SK-N-SH treated with all-trans-retinoic acid at 6 μM for 48 hours (cell line): ENCODE measurements at regions not wholly inside any gene's neighbourhood (a gene's known extent, or its start where the extent isn't known, plus 50 kb on each side); places are given as distances from the start of the nearest gene placed in this dataset.
"Not testable (repeated sequence)": the region's sequence is repeated elsewhere in the genome, so short reads cannot be mapped to it uniquely, and the experiment has no call there.

Experiments
- ATAC-seq: fragments of 200-7000 bp; cut with Tn5 transposase; 3 replicates; pipeline ENCODE4 v1.9.1; 2020; ENCODE audit warnings: mild to moderate bottlenecking, moderate library complexity
- ARNTL ChIP-seq: fragments of 450-650 bp; formaldehyde crosslinking; IDR thresholded peaks from 2 replicates; pipeline ENCODE4 v1.5.0; 2020; ENCODE audit warnings: low read depth, mild to moderate bottlenecking, moderate library complexity, borderline replicate concordance
- BACH2 ChIP-seq: fragments of 250-450 bp; sonication (Bioruptor Pico); IDR thresholded peaks from 2 replicates; pipeline ENCODE4 v1.9.0; 2021; ENCODE audit warnings: mild to moderate bottlenecking, borderline replicate concordance
- CREB5 ChIP-seq: fragments of 250-450 bp; sonication (Bioruptor Pico); IDR thresholded peaks from 2 replicates; pipeline ENCODE4 v1.5.1; 2020; ENCODE audit warnings: low read depth, mild to moderate bottlenecking, moderate library complexity
- CSDC2 ChIP-seq: fragments of 250-450 bp; sonication (Bioruptor Pico); IDR thresholded peaks from 2 replicates; pipeline ENCODE4 v1.5.0; 2020; ENCODE audit warnings: mild to moderate bottlenecking, moderate library complexity
- GLIS3 ChIP-seq: fragments of 250-450 bp; sonication (Bioruptor Pico); IDR thresholded peaks from 2 replicates; pipeline ENCODE4 v1.5.0; 2020; ENCODE audit warnings: mild to moderate bottlenecking, moderate library complexity
- ISL1 ChIP-seq: fragments of 250-450 bp; sonication (Bioruptor Pico); IDR thresholded peaks from 2 replicates; pipeline ENCODE4 v2.1.2; 2022; ENCODE audit warnings: mild to moderate bottlenecking, moderate library complexity
- PATZ1 ChIP-seq: fragments of 250-450 bp; sonication (Bioruptor Pico); IDR thresholded peaks from 2 replicates; pipeline ENCODE4 v1.8.0; 2020; ENCODE audit warnings: mild to moderate bottlenecking, moderate library complexity, borderline replicate concordance
- POU6F1 ChIP-seq: fragments of 250-450 bp; sonication (Bioruptor Pico); IDR thresholded peaks from 2 replicates; pipeline ENCODE4 v1.8.0; 2021; ENCODE audit warnings: low read depth, mild to moderate bottlenecking, moderate library complexity, borderline replicate concordance
- PPARA ChIP-seq: fragments of 250-450 bp; sonication (Bioruptor Pico); IDR thresholded peaks from 2 replicates; pipeline ENCODE4 v1.5.0; 2020; ENCODE audit warnings: mild to moderate bottlenecking, borderline replicate concordance
- RARB ChIP-seq: fragments of 250-450 bp; sonication (Bioruptor Pico); IDR thresholded peaks from 2 replicates; pipeline ENCODE4 v1.8.0; 2021; ENCODE audit warnings: mild to moderate bottlenecking, moderate library complexity
- SNAI2 ChIP-seq: fragments of 250-450 bp; sonication (Bioruptor Pico); IDR thresholded peaks from 2 replicates; pipeline ENCODE4 v1.5.0; 2020; ENCODE audit warnings: mild to moderate bottlenecking, moderate library complexity
- TSHZ2 ChIP-seq: fragments of 250-450 bp; sonication (Bioruptor Pico); IDR thresholded peaks from 2 replicates; pipeline ENCODE4 v1.5.0; 2020; ENCODE audit warnings: mild to moderate bottlenecking, moderate library complexity
- ZC3H10 ChIP-seq: fragments of 250-450 bp; sonication (Bioruptor Pico); IDR thresholded peaks from 2 replicates; pipeline ENCODE4 v1.5.1; 2021; ENCODE audit warnings: mild to moderate bottlenecking, moderate library complexity
- ZFP3 ChIP-seq: fragments of 250-450 bp; sonication (Bioruptor Pico); IDR thresholded peaks from 2 replicates; pipeline ENCODE4 v1.5.0; 2020; ENCODE audit warnings: mild to moderate bottlenecking, moderate library complexity
- ZFP30 ChIP-seq: fragments of 450-650 bp; formaldehyde crosslinking; IDR thresholded peaks from 2 replicates; pipeline ENCODE4 v1.5.0; 2022; ENCODE audit warnings: mild to moderate bottlenecking, moderate library complexity
- ZNF565 ChIP-seq: fragments of 450-650 bp; formaldehyde crosslinking; conservative IDR thresholded peaks from 2 replicates; pipeline ENCODE4 v1.5.0; 2020; ENCODE audit warnings: low read depth, mild to moderate bottlenecking, moderate library complexity
- ZNF70 ChIP-seq: fragments of 450-650 bp; formaldehyde crosslinking; IDR thresholded peaks from 2 replicates; pipeline ENCODE4 v1.5.0; 2020; ENCODE audit warnings: mild to moderate bottlenecking, moderate library complexity

GRCh38 chr9:79089054-79089560, 482.7 kb upstream of the TLE4 start:
- no peak for ATAC-seq
- no peak for TF ChIP-seq ARNTL (CRISPR knock-in tag)
- TF ChIP-seq PPARA (CRISPR knock-in tag), result no peak
- TF ChIP-seq CREB5 (CRISPR knock-in tag), result no peak
- TF ChIP-seq SNAI2 (CRISPR knock-in tag), result no peak
- TF ChIP-seq ZC3H10 (CRISPR knock-in tag), result no peak
- TF ChIP-seq CSDC2 (CRISPR knock-in tag), result no peak
- no peak for TF ChIP-seq TSHZ2 (CRISPR knock-in tag)
- TF ChIP-seq PATZ1 (CRISPR knock-in tag), result no peak
- no peak for TF ChIP-seq RARB (CRISPR knock-in tag)
- TF ChIP-seq POU6F1 (CRISPR knock-in tag), result no peak
- TF ChIP-seq ZNF70, result no peak
- no peak for TF ChIP-seq ZNF565 (CRISPR knock-in tag)

- not testable (repeated sequence) for ATAC-seq
Measured at GRCh38 chr9:79089851-79090250, 481.9 kb upstream of the TLE4 start.

GRCh38 chr9:79103257-79103656, 468.5 kb upstream of the TLE4 start:
- ATAC-seq, result not testable (repeated sequence)

- TF ChIP-seq PPARA (CRISPR knock-in tag) (no peak), GLIS3 (CRISPR knock-in tag) (no peak), ZNF565 (CRISPR knock-in tag) (no peak), ISL1 (CRISPR knock-in tag) (no peak), CREB5 (CRISPR knock-in tag) (no peak), SNAI2 (CRISPR knock-in tag) (no peak)
- no peak for ATAC-seq
Measured at GRCh38 chr9:79104216-79104615, 467.5 kb upstream of the TLE4 start.

- ATAC-seq, result no peak
- TF ChIP-seq ZNF70 (no peak), ZFP3 (CRISPR knock-in tag) (no peak), SNAI2 (CRISPR knock-in tag) (no peak), POU6F1 (CRISPR knock-in tag) (no peak), GLIS3 (CRISPR knock-in tag) (no peak), BACH2 (no peak), ARNTL (CRISPR knock-in tag) (no peak), ZC3H10 (CRISPR knock-in tag) (no peak), PATZ1 (CRISPR knock-in tag) (no peak), ZNF565 (CRISPR knock-in tag) (no peak), ZFP30 (CRISPR knock-in tag) (no peak)
Measured at GRCh38 chr9:79104951-79105350, 466.8 kb upstream of the TLE4 start.
